IPS DF 4.7 (cell line): ENCODE measurements at regions not wholly inside any gene's neighbourhood (a gene's known extent, or its start where the extent isn't known, plus 50 kb on each side); places are given as distances from the start of the nearest gene placed in this dataset.

ENCODE experiments used
- DNase-seq: peaks from one replicate; pipeline ENCODE4 v3.0.0-alpha.2; 2013; ENCODE audit warnings: low spot score; ENCODE audit errors: extremely low read depth

DNA sequence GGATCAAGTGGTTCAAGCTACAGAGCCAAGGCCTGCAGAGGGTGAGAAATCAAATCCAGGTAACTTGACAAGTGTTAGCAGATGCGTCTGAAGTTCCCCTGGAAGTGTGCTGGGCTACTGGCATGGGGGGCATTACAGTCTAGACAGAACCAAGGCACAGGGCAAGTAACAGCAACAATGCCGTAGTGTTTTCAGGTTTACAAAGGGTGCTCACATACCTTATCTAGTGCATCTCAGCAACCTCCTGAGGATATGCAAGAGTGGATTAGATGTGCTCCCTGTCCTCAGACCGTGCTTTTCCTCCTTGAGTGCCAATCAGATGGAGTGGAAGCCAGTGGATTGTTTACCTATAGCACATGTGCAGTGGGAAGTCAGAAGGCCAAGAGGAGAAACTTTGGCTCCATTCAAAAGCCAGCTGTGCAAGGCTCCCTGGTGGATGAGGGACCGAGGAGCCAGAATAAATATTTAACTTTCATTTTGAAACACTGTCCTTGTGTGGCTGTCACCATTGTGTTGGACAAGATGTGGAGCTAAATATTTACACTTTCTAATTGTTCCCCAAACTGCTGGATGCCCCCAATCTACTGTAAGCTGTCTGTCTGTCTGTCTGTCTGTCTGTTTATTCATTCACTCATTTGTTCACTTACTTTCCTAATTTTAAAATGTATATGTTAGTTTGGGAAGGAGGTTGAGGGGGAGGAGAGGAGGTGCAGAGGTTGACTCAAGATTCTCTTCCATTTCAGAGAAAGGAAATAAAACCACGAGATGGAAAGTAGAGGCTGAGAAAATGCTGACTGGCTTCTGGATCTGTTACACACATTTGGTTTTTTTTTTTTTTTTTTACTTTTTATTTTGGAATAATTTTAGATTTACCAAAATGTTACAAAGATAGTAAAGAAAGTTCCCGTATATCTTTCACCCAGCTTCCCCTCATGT lies 184.0 kb upstream of the PARP11 start:
- DNase-seq, result no peak

DNA sequence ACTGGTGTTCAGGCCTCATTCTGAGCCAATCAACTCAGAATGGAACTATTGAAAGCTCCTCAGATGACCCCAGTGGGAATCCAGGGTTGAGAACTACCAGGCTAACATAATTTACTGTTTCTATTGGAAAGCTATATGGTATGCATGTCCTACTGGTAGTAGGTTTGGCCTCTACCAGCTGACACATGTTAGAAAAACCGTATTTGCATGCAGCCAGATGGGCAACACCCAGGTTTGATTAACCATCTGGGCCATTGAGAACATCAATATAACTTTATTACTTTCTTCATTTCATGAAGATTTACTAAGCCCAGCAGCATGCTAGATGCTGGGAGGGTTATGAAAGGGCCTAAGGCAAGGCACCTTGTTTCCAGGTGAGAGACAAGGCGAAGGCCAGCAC lies 181.4 kb upstream of the PARP11 start:
- no peak for DNase-seq

DNA sequence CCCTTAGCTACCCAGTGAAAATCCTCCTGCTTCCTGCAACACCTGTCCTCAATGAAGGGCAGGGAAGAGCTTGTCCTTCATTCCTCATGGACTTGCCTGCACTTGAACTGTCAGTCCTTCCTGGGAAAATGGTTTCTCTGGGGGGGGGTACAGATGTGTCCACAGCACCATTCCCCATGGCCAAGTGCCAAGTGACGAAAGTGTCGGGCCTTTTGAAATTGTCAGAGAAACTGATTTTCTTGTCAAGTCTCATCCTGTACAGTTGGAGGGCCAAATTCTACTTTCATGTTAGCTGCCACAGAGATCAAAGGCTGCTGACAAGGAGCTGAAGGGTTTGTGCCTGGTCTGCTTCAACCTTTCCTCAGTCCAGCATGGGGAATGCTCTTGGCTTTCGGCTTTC lies 179.5 kb upstream of the PARP11 start:
- no peak for DNase-seq

DNA sequence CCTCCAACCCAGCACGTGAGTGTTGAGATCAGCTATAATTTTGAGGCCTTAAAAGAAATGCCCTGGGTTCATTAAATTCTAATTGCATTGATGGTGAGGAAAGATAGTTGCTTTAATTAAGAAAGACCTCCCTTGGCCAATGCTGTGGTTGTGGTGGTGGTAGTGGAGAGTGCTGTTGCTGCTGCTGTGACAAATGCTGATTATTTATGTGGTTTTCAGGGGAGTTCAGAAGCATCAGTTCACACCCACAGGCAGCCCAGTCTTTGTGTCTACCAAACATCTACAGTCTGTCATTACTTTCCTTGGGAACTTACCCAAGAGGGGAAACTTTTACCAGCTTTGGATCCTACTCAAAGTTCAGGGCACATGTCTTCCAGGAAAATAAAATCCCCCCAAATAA lies 178.4 kb upstream of the PARP11 start:
- DNase-seq, result no peak

DNA sequence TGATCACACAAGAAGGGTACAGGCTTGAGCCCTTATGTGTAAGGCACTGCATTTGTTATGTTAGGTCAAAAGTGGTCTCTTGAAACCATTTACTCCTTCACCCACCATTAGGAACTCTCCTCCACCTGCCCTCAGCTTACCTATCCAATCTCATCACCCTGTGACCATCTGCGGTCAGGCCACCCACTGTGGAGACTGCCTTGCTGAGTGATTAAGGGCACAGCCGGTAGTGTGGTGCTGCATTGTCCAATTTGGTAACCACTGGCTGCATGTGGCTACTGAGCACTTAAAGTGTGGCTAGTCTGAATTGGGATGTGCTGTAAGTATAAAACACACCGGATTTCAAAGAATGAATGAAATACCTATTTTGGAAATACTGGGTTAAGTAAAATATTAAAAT lies 177.1 kb upstream of the PARP11 start:
- DNase-seq, result no peak

DNA sequence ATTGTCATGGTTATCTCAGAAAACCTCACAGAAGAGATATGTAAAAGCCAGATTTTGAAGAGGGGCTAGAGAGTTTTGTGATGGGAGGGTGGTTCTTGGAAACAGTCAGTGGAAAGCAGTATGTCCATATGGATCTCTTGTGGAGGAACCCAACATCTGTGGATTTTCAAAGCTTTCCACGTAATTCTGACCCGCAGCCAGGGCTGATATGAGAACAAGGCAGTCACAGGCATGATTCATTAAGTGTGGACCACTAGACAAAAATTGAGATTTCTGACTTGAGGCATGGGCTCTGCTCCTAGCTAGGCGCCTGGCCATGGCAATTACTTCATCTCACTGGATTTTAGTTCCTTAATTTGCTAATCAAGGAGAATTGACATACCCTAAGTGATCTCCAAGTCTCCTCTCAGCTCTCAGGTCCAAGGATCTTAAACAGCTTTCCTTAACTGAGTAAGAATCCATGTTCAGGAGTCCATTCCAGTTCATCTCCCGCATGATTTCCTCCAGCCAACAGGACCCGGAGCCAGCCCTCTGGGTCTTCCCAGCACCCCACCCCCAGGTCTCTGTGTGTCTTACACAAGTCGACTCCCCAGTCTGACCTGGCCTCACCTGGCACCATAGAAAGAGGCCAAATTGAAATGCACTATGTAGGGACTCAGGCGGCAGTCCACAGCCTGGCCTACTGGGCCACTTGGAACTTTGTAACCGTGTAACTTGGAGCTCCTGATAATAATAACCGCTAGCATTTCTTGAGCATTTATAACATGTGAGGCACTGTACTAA lies 176.3 kb upstream of the PARP11 start:
- no peak for DNase-seq

DNA sequence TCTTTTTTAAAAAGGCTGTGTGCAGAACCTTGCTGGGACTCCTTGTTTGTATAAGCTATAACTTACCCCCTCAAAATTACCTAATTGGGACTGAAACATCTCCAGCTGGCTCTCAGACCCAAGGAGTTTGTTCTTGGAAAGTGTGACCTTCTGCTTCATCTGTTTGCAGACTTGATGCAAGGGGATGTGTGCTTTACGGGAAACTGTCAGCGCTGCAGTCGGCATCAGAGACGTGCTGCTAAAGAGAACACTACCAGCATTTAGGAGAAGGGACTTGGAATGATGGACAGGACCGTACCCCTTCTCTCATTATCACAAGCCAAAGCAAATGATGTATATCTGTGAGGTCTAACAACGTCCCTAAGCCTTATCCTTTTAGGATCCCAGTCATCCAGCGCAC lies 174.2 kb upstream of the PARP11 start:
- no peak for DNase-seq

DNA sequence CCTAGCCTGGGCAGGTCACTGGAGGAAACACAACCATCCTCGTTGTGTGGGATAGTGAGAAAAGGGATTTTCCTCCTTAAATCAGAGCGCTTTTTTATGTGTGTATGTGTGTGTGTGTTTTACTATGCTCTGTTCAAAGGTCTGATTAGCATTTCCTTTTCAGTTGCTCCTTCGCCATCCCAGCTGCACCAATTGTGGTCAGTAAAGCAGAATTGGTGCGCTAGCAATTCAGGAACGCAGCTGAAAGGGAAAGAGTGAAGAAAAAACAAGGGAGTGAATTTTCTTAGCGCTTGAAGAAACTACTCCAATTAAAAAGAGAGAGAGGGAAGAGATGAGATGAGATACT lies 173.3 kb upstream of the PARP11 start:
- no peak for DNase-seq

DNA sequence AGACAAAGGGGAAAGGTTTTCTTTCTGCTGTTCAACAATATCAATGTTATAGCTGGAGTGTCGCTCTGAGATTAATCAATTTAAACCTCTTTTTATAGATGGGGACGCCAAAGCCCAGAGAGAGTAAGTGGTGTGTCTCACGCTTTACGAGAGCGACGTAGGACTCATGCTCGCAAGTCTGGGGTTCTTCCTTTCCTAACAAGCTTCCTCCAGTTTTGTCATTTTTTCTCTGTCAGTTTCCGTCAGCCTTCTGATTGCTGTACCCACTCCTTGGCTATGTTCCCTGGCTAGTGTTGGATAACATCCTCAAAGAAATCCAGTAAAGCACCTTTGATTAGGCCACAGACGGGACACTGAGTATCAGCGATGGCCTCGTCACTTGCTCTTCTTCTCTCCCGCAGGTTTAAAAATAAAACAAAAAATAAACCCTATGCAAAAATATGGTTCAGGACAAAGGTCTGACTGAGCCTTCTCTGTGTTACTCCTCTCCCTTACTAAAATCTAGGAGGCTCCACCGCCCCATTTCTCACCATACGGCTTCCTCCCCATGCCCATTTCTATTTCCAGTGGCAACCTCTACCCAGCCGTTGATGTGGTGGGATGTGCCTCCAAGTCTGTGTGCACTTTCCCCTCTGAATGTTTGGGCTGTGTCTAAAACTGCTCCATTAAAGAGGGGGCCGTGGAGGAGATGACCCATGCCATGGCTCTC lies 172.7 kb upstream of the PARP11 start:
- DNase-seq, result no peak

DNA sequence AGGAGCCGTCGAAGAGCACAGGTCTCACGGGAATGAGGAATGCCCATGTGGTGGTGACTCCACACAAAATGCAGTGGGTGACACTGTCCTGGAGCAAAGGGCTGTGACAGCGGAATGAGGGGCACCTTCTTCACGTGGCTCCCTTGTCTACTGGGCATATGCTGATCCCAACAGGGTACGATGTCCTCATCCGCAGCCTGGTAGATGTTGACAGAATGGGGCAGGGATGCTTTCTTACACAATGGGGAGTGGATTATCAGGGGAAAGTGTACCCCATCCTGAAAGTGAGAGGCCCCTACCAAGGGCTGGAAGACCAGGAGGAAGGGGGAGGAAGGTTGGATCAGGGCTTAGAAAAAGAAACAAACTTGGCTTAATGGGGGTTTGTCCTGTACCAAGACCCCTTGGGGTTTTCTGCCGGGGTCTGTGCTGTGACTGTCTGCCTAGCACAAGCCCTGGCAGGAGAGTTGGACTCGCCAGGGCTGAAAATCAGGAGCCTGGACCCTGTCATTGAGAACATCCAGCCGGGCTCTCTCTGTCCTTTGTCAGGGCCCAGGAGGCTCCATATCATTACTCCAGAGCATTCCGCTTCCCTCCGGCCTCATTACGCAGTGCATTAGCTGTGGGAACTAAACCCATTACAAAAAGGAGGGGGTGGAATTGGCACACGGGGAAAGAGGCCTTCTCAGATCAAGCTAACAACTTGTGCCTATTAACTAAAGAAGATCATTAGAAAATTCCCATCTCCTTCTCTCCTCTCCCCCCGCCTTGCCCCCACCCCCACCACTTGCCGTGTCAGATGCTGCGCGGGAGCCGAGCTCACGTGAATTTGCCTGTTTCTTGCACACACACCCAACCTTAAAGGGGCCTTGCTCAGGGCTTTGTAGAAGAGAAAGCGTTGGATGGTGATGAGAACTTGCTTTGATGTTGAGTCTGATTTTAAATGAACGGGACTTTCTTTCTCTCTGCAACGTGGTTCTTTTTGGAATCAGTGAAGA lies 171.8 kb upstream of the PARP11 start:
- DNase-seq, result no peak

DNA sequence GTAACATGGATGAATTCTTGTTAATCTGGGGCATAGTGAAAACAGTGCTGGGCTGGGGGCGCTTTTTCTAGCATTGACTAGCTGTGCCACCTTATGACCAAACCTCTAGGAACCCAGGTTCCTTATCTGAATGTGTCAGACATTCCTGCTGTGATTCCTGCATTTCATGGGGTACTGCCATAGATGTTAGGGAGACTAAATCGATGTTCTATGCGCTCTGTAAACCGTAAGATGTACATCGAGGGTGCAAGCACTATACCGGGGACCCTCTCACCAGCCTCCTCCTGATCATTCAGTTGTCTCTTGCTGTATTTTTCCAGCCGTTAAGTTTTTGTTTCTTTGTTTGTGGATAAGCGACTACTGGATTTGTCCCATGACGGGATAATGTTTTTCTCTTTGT lies 170.9 kb upstream of the PARP11 start:
- no peak for DNase-seq

DNA sequence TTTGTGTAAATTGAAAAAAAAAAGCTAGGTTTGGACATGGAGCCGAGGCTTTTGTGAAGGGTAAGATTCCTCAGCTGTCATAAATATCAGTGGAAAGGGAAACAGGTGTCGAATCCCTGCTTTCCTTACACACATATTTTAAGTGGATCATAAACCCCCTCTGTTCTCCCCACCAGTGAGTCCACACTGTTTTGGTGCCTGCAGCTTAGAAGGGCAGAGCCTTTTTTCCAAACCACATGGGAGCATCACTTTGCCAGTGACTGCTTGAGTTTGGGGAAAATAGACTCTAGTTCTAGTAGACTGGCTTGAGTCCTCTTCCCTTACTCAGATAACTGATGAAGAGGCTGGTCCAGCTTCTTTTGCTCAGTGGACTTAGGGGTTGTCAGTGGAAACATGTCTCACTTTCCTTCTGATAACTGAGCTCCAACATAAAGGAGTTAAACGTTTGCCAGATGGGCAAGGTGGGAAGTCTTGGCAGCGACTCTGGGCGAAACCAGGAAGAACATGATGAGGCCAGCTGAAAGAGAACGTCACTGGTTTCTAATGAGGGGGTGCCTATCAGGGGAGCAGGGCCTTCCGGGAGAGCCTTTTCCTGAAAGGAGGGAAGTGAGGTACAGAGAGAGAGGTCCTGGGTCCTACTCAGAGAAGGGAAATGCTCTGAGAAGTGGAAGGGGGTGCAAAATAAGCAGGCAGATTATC lies 168.1 kb upstream of the PARP11 start:
- no peak for DNase-seq

DNA sequence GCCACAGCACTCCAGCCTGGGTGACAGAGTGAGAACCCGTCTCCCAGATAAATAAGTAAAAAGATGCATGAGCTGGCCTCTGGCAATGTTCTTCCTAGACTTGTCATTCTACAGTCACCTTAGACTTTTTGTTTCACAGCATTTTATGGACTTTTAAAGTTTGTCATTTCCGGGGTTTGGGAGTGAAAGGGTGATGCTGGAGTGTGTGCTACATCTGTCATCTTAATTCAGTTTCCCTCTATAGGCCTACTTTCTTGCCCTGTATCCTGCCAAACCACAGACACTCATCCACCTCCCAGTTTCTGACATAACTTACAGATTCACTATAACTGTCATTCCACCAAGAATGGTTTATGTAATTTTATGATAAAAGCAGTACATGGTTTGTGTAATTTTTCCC lies 166.7 kb upstream of the PARP11 start:
- DNase-seq, result no peak

DNA sequence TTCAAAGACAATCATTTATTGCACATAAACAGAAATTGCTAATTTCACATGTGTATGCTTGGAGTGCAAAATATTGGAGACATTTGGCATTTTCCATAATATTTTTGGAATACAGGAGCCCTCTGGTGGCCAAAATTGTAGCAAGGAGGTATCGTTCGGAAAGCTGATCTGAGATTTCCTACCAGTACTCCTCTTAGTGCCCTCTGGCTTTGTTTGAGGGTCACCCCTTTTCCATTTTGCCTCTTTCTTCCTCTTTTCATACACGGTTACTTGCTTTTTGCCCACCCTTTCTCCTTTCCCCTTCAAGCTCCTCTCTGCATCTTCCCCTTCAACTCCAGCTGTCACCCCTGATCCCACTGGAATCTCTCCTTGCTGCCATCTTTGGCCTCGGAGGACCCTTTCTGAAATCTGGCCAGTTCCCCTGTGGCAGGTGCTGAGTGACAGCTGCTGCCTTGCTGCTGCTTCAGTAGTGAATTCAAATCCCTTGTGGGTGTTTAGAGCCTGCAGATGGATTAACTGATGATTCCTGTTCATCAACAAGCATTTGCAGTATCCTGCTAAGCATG lies 164.6 kb upstream of the PARP11 start:
- no peak for DNase-seq

DNA sequence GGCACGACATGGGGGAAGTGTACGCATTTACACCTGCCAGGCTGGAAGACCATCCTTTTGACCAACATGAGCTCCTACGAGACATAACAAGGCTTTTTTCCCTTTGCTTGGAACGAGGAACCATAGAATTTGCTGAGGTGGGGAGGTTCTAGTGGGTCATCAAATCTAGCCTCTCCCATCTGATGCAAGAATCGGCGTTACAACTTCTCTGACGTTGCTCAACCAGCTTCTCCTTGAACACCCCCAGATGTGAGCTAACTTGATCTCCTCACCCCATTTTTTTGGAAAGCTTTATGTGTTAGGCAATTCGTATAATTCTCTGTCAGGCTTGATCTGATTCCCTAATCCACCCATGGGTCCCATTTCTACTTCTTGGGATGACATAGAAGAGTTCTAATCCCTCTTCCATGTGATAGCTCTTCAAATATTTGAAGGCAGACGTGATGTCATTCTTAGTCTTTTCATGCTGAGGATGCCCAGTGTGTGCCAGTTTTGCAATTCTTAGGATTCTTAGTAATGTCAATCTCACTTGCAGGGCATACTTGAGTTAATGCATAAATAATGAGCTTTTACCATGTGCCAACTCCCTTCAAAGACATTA lies 163.6 kb upstream of the PARP11 start:
- no peak for DNase-seq

DNA sequence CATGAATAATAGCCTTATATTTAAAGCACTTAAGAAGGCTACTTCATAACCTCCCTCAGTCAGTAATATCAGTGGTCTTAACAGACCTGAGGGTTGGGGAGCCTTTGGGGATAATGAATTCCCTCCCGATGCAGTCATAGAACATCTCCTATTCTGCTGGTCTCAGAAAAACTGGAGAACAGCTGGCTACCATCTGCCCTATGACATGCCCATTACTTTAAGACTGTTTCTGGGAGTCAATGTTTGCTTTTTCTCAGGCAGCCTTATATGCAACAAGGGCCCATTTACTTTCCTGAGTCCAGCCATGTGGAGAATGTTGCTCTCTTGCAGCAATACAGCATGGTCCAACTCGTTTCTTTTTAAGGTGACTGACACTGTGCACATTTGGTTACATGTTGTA lies 161.7 kb upstream of the PARP11 start:
- DNase-seq, result no peak

DNA sequence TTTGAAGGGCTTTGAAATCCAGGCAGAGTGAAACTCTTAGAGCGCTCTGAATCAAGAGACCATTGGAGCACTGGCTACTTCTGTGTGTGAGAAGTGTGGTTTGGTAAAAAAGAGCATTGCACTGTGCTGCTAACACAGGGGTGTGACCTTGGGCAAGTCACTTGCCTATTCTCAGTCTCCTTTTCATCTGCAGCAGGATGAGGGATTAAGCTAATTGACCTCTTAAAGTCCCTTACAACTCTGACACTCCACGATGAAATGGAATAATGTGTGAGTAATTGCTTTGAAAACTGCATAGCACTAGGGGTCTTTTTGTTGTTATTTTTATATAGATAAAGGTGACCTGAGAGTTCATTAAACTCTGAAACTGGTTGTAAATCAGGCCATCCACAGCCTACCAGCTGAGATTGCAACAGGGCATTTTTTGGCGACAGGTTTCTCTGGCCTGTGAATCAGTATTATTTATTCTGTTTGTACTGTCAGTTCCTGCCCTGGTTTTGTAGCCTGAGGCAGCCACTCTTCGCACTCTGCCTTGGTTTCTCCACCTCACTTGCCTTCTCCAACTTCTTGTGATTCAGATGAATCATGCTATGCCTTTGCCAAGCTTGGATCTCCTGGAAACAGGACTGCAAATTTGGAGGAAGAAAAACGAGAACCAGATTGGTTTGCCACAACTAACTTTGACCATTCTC lies 159.9 kb upstream of the PARP11 start:
- DNase-seq, result no peak

DNA sequence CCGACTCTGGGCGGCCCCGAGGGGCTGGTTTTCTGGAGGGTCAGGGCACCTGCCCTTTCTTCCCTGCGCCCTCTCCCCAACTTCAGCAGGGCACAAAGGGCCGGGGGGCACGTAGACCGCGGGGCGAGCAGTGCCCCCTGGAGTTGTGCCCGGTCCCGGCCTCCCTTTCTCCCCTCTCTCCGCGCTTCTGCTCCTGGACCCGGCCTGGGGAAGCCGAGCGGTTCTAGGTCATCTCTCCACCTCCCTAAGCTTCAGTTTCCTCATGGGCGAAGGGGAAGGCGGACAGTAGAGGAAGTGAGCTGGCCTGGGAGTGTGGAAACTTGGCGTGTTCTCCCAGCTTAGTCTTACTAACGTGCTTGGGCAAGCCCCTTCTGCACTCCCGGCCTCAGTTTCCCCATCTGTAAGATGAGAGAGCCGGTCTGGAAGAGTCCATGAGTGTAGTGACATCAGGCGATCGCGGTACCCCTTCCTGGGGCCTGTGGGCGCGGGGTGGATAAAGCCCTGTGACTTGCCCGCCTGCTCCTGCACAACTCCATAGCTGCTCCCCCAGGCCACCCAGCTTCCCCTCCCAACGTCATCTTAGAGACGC lies 158.6 kb upstream of the PARP11 start:
- DNase-seq, result no peak
